Nephron (organoid): ENCODE measurements at regions not wholly inside any gene's neighbourhood (a gene's known extent, or its start where the extent isn't known, plus 50 kb on each side); places are given as distances from the start of the nearest gene placed in this dataset.
"Not testable (repeated sequence)": the region's sequence is repeated elsewhere in the genome, so short reads cannot be mapped to it uniquely, and the experiment has no call there.

Source experiments
- H3K27ac Mint-ChIP-seq, 3 experiments: 2 replicates each; pipeline ENCODE4 v1.8.0; 2020; ENCODE audit warnings: mixed read lengths in 3 of 3, mild to moderate bottlenecking in 2 of 3, moderate library complexity in 1 of 3
- H3K27me3 Mint-ChIP-seq: 2 replicates; pipeline ENCODE4 v1.8.0; 2021; ENCODE audit warnings: low read depth, mild to moderate bottlenecking, moderate library complexity, mixed read lengths
- H3K36me3 Mint-ChIP-seq: 2 replicates; pipeline ENCODE4 v1.8.0; 2020; ENCODE audit warnings: low read depth, mixed read lengths
- H3K4me1 Mint-ChIP-seq: 2 replicates; pipeline ENCODE4 v1.8.0; 2020; ENCODE audit warnings: mixed read lengths
- H3K4me3 Mint-ChIP-seq, 3 experiments: 2 replicates each; pipeline ENCODE4 v1.8.0; 2020; ENCODE audit warnings: mild to moderate bottlenecking in 3 of 3, mixed read lengths in 3 of 3, moderate library complexity in 2 of 3
- H3K9me3 Mint-ChIP-seq: 2 replicates; pipeline ENCODE4 v1.8.0; 2020; ENCODE audit warnings: mixed read lengths
- CTCF ChIP-seq, 3 experiments: fragments of 200-600 bp; sonication (generic); IDR thresholded peaks; one replicate each; pipeline ENCODE4 v1.5.0; 2021; ENCODE audit warnings: antibody characterized with exemption in 3 of 3; ENCODE audit not compliant: unreplicated experiment in 3 of 3

- no peaks in the 10 kb centered on the region for H3K27me3 Mint-ChIP-seq
- no peak overlapping the region for H3K4me3 Mint-ChIP-seq
- H3K27ac Mint-ChIP-seq = no peak overlapping the region
- no peaks in the 10 kb centered on the region for H3K9me3 Mint-ChIP-seq
- H3K4me1 Mint-ChIP-seq = peaks cover 3% of the 10 kb centered on the region
- TF ChIP-seq CTCF (IDR thresholded peaks at IDR 0.05; ENCODE audit: unreplicated experiment in 3 of 3) = no peak
- no peaks in the 10 kb centered on the region for H3K36me3 Mint-ChIP-seq
These were observed 393.8 kb downstream of the DCDC2C start for GRCh38 chr2:4096978-4097766.

DNA sequence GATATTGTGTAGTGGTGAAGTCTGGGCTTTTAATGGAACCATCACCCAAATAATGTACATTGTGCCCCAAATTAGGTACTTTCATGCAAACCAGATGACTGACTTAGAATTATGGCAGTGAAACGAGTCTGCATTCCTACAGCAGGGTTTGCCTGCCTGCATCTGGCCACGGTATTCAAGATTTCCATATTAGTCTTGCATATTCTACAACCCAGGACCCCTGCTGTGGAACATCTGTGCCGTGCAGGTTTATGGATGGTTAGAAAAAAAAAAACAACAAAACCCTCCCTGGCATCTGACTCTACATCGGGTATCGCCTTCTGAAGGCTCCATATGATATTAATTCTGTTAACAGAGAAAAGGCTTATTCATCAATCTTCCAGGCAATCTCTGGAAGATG, 394.8 kb downstream of the DCDC2C start:
- Mint-ChIP-seq H3K9me3 (no peaks in the 10 kb centered on the region), H3K27ac (no peak overlapping the region), H3K36me3 (no peaks in the 10 kb centered on the region), H3K4me1 (peaks cover 3% of the 10 kb centered on the region), H3K4me3 (no peak overlapping the region), H3K27me3 (no peaks in the 10 kb centered on the region)
- TF ChIP-seq CTCF (IDR thresholded peaks at IDR 0.05; ENCODE audit: unreplicated experiment in 3 of 3) = no peak

DNA sequence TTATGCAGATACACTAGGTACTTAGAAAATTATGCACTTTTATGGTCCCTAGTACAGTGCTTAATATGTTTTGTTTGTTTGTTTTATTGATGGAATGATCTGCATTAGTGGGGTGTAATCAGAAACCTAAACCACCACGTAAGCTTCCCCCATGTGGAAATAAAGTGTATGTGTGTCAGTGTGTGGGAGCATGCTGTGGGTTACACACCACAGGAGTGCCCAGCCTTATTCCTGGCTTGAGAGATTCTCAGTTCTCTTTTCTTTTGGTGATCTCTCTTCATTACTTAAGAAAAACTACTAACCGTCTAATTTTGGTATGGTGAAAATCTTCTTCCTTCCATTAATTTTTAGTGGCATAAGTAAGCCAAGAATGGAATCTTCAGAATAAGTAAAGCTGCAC, 398.6 kb downstream of the DCDC2C start:
- H3K36me3 Mint-ChIP-seq = no peaks in the 10 kb centered on the region
- peaks cover 1% of the 10 kb centered on the region for H3K4me1 Mint-ChIP-seq
- no peak overlapping the region for H3K4me3 Mint-ChIP-seq
- peaks cover 4% of the 10 kb centered on the region for H3K9me3 Mint-ChIP-seq
- no peak overlapping the region for H3K27ac Mint-ChIP-seq
- no peak for TF ChIP-seq CTCF (IDR thresholded peaks at IDR 0.05; ENCODE audit: unreplicated experiment in 3 of 3)
- H3K27me3 Mint-ChIP-seq = peaks cover 10% of the 10 kb centered on the region

- H3K27me3 Mint-ChIP-seq = peaks cover 10% of the 10 kb centered on the region
- no peaks in the 10 kb centered on the region for H3K4me1 Mint-ChIP-seq
- H3K4me3 Mint-ChIP-seq = no peak overlapping the region
- H3K9me3 Mint-ChIP-seq = peaks cover 4% of the 10 kb centered on the region
- H3K27ac Mint-ChIP-seq = no peak overlapping the region
- no peaks in the 10 kb centered on the region for H3K36me3 Mint-ChIP-seq
- TF ChIP-seq CTCF (IDR thresholded peaks at IDR 0.05; ENCODE audit: unreplicated experiment in 3 of 3) = no peak
These were observed 403.8 kb downstream of the DCDC2C start for GRCh38 chr2:4107179-4107578.

DNA sequence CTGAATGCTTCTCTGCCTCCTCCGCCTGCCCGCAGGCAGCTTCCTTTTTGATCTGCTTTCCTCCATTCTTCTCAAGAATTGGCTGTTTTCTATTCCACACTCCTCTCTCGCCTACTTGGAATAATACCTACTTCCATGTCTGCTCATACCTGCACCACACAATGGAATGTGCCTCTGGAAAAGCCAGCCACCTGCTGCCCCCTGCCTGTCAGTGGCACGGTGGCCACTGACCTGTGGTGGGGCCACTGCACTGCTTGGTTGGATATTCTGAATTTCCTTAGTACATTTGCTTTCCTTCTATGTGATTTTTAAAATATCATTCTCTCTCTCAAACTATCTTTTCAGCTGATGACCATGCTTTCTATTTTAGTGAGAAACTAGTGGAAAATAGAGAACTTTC, 406.9 kb downstream of the DCDC2C start:
- no peak overlapping the region for H3K27ac Mint-ChIP-seq
- no peaks in the 10 kb centered on the region for H3K4me1 Mint-ChIP-seq
- H3K36me3 Mint-ChIP-seq = no peaks in the 10 kb centered on the region
- H3K27me3 Mint-ChIP-seq = peaks cover 6% of the 10 kb centered on the region
- H3K9me3 Mint-ChIP-seq = no peaks in the 10 kb centered on the region
- no peak overlapping the region for H3K4me3 Mint-ChIP-seq
- TF ChIP-seq CTCF (IDR thresholded peaks at IDR 0.05; ENCODE audit: unreplicated experiment in 3 of 3) = no peak

DNA sequence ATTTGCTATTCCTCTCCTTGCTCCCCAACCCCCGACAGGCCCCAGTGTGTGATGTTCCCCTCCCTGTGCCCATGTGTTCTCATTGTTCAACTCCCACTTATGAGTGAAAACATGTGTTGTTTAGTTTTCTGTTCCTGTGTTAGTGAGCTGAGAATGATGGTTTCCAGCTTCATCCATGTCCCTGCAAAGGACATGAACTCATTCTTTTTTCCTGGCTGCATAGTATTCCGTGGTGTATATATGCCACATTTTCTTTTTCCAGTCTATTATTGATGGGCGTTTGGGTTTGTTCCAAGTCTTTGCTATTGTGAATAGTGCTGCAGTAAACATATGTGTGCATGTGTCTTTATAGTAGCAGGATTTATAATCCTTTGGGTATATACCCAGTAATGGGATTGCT, 412.1 kb downstream of the DCDC2C start:
- H3K27ac Mint-ChIP-seq, H3K27me3 Mint-ChIP-seq, H3K4me1 Mint-ChIP-seq, H3K4me3 Mint-ChIP-seq, H3K36me3 Mint-ChIP-seq: not testable (repeated sequence)
- H3K9me3 Mint-ChIP-seq = peaks cover 31% of the 10 kb centered on the region
